HepG2 (cell line): ENCODE measurements at regions not wholly inside any gene's neighbourhood (a gene's known extent, or its start where the extent isn't known, plus 50 kb on each side); places are given as distances from the start of the nearest gene placed in this dataset.

Source experiments
- ATAC-seq: fragments of 200-7000 bp; cut with Tn5 transposase; 3 replicates; pipeline ENCODE4 v1.9.1; 2020; ENCODE audit warnings: mild to moderate bottlenecking, moderate library complexity
- BruUV-seq: library from RNA; stranded (reverse); fragments of 400-500 nt; replicated peaks from 2 replicates; lab custom pipeline; 2021; lab: Mats Ljungman, UMichigan
- CTCF ChIA-PET: fragments of 300-600 bp; formaldehyde crosslinking; extraction: SDS; loops from one replicate; lab custom pipeline; 2021; ENCODE audit warnings: low total read pairs, inconsistent platforms, low intra/inter-chr PET ratio; lab: Yijun Ruan, JAX
- POLR2A ChIA-PET: fragments of 350-600 bp; sonication (Branson Sonifier 250); formaldehyde crosslinking; loops from one replicate; lab custom pipeline; 2020; ENCODE audit warnings: antibody characterized with exemption, inconsistent platforms; lab: Yijun Ruan, JAX
- DNase-seq: peaks from one replicate; pipeline ENCODE4 v3.0.0-alpha.2; 2015; ENCODE audit warnings: low spot score
- FAIRE-seq: peaks from 3 replicates; lab custom pipeline; 2011; peaks lifted over from hg19 to GRCh38; lab: Jason Lieb, UNC
- H2AFZ ChIP-seq: one replicate; pipeline ENCODE4 v1.6.1; 2011; ENCODE audit warnings: low read length, inconsistent platforms
- H3K27ac ChIP-seq: fragments of 300-600 bp; 3 replicates; pipeline ENCODE4 v1.8.0; 2011; ENCODE audit warnings: mixed run types, mild to moderate bottlenecking, mixed read lengths, low read length, inconsistent platforms; ENCODE audit not compliant: insufficient read depth; ENCODE audit errors: extremely low read length
- H3K27me3 ChIP-seq, 2 experiments: fragments of 200-600 bp in 1 of 2; 2 replicates in 1 of 2; 3 replicates in 1 of 2; pipeline versions ENCODE4 v1.6.0 to v1.8.0; 2011; ENCODE audit warnings: low read length in 2 of 2, mild to moderate bottlenecking in 2 of 2, moderate library complexity in 2 of 2, inconsistent platforms in 1 of 2; ENCODE audit not compliant: insufficient read depth in 2 of 2, control insufficient read depth in 1 of 2
- H3K36me3 ChIP-seq, 2 experiments: fragments of 200-600 bp in 1 of 2; replicated peaks in 1 of 2; 2 replicates in 1 of 2; 3 replicates in 1 of 2; pipeline versions ENCODE4 v1.5.1 to v1.8.0; 2011; ENCODE audit warnings: low read length in 2 of 2, inconsistent platforms in 1 of 2; ENCODE audit not compliant: insufficient read depth in 2 of 2, control insufficient read depth in 1 of 2
- H3K4me1 ChIP-seq: 2 replicates; pipeline ENCODE4 v1.5.1; 2012; ENCODE audit warnings: low read length, inconsistent platforms; ENCODE audit not compliant: insufficient read depth
- H3K4me2 ChIP-seq: 2 replicates; pipeline ENCODE4 v1.6.0; 2011; ENCODE audit warnings: low read depth, low read length, inconsistent platforms
- H3K4me3 ChIP-seq, 3 experiments: fragments of 200-600 bp in 1 of 3; sonication (generic), shearing (Covaris generic) in 1 of 3; replicated peaks in 1 of 3; 2 replicates each; pipeline ENCODE4 v1.5.1; 2011 to 2016; ENCODE audit warnings: low read length in 3 of 3, inconsistent platforms in 2 of 3, low read depth in 2 of 3, mild to moderate bottlenecking in 2 of 3, control low read depth in 1 of 3, mixed read lengths in 1 of 3; ENCODE audit not compliant: insufficient read depth in 1 of 3
- H3K79me2 ChIP-seq: one replicate; pipeline ENCODE4 v1.6.1; 2011; ENCODE audit warnings: low read length, inconsistent platforms; ENCODE audit not compliant: insufficient read depth
- H3K9ac ChIP-seq: 2 replicates; pipeline ENCODE4 v1.6.0; 2011; ENCODE audit warnings: mild to moderate bottlenecking, low read depth, low read length, inconsistent platforms; ENCODE audit not compliant: insufficient read depth
- H3K9me3 ChIP-seq: 2 replicates; pipeline ENCODE4 v1.5.1; 2012; ENCODE audit warnings: mild to moderate bottlenecking, low read length
- H4K20me1 ChIP-seq: 2 replicates; pipeline ENCODE4 v1.6.0; 2011; ENCODE audit warnings: inconsistent platforms, mild to moderate bottlenecking, low read length, moderate library complexity; ENCODE audit not compliant: insufficient read depth
- DZIP1 ChIP-seq: sonication (generic); formaldehyde crosslinking; IDR thresholded peaks from 2 replicates; pipeline ENCODE4 v1.5.0; 2020; ENCODE audit warnings: mild to moderate bottlenecking, missing genetic modification reagents
- ETV5 ChIP-seq: IDR thresholded peaks from 2 replicates; pipeline ENCODE4 v1.6.1; 2018; ENCODE audit warnings: missing biosample characterization, missing genetic modification reagents, inconsistent platforms, borderline replicate concordance
- GLI4 ChIP-seq: sonication (generic); formaldehyde crosslinking; IDR thresholded peaks from 2 replicates; pipeline ENCODE4 v1.5.1; 2020; ENCODE audit warnings: missing genetic modification reagents, mild to moderate bottlenecking, moderate library complexity, borderline replicate concordance
- HMG20A ChIP-seq: IDR thresholded peaks from 2 replicates; pipeline ENCODE4 v1.6.1; 2016; ENCODE audit warnings: borderline replicate concordance
- KLF12 ChIP-seq: sonication (generic); formaldehyde crosslinking; IDR thresholded peaks from 2 replicates; pipeline ENCODE4 v1.4.0; 2020; ENCODE audit warnings: missing genetic modification reagents, borderline replicate concordance
- NFE2L1 ChIP-seq: sonication (generic); formaldehyde crosslinking; IDR thresholded peaks from 2 replicates; pipeline ENCODE4 v1.4.0; 2020; ENCODE audit warnings: missing genetic modification reagents, mild to moderate bottlenecking, borderline replicate concordance
- NKX3-1 ChIP-seq: sonication (generic); formaldehyde crosslinking; IDR thresholded peaks from 2 replicates; pipeline ENCODE4 v1.5.0; 2020; ENCODE audit warnings: missing genetic modification reagents
- ONECUT2 ChIP-seq: sonication (generic); formaldehyde crosslinking; IDR thresholded peaks from 2 replicates; pipeline ENCODE4 v1.4.0; 2020; ENCODE audit warnings: missing genetic modification reagents
- SIN3B ChIP-seq: fragments of 150-350 bp; IDR thresholded peaks from 2 replicates; pipeline ENCODE4 v1.6.1; 2014; ENCODE audit warnings: low read length
- SRSF9 ChIP-seq: fragments of 200-400 bp; formaldehyde crosslinking; IDR thresholded peaks from 2 replicates; pipeline ENCODE4 v1.6.1; 2018; ENCODE audit warnings: borderline replicate concordance, mild to moderate bottlenecking, low read depth, low read length; ENCODE audit not compliant: insufficient read depth, poor library complexity, severe bottlenecking
- SRY ChIP-seq: sonication (generic); formaldehyde crosslinking; IDR thresholded peaks from 2 replicates; pipeline ENCODE4 v1.8.0; 2022; ENCODE audit warnings: mild to moderate bottlenecking, missing genetic modification reagents
- ZMYM4 ChIP-seq: sonication (generic); formaldehyde crosslinking; IDR thresholded peaks from 2 replicates; pipeline ENCODE4 v1.8.1; 2023; ENCODE audit warnings: mild to moderate bottlenecking, missing genetic modification reagents
- ZNF205 ChIP-seq: IDR thresholded peaks from 2 replicates; pipeline ENCODE4 v1.6.1; 2018; ENCODE audit warnings: missing biosample characterization, missing genetic modification reagents
- ZNF333 ChIP-seq: sonication (generic); formaldehyde crosslinking; IDR thresholded peaks from 2 replicates; pipeline ENCODE4 v1.4.0; 2020; ENCODE audit warnings: mild to moderate bottlenecking, missing genetic modification reagents, borderline replicate concordance
- ZNF430 ChIP-seq: sonication (generic); formaldehyde crosslinking; IDR thresholded peaks from 2 replicates; pipeline ENCODE4 v1.9.0; 2021; ENCODE audit warnings: mild to moderate bottlenecking, missing genetic modification reagents
- ZNF513 ChIP-seq: sonication (generic); formaldehyde crosslinking; conservative IDR thresholded peaks from 2 replicates; pipeline ENCODE4 v1.5.0; 2020; ENCODE audit warnings: missing genetic modification reagents
- WGBS: methylation state at CpG from one replicate; pipeline ENCODE4 v1.1.6; 2017; ENCODE audit warnings: low lambda C conversion rate; 5-methylcytosine and 5-hydroxymethylcytosine counted together
- in situ Hi-C: cut with HindIII; loops from 2 replicates; pipeline ENCODE4 v1.10.0; 2017; ENCODE audit warnings: low pct_unique_long_range_greater_than_20kb; ENCODE audit not compliant: extremely low pct_ligation_motif_present
- intact Hi-C: fragments of 100-400 bp; cut with micrococcal nuclease; formaldehyde crosslinking; loops from one replicate; pipeline ENCODE4 v1.10.0; 2022; ENCODE audit not compliant: unreplicated experiment
- TF ChIP-seq, protein P1 (sequence below): sonication (generic); formaldehyde crosslinking; IDR thresholded peaks from 2 replicates; pipeline ENCODE4 v1.4.0; 2020; ENCODE audit warnings: missing genetic modification reagents

- CTCF ChIA-PET = no interaction called here
- in situ Hi-C loops (no loop called here), intact Hi-C loops (no loop called here)
- ATAC-seq = no peak
- H3K4me3 ChIP-seq = no peak overlapping the region
- no peak overlapping the region for H2AFZ ChIP-seq
- POLR2A ChIA-PET = no interaction called here
- WGBS = 37% methylated on average over 3 of the region's 3 CpGs
- H3K36me3 ChIP-seq = no peaks in the 10 kb centered on the region
- H3K9ac ChIP-seq = no peak overlapping the region
- TF ChIP-seq SIN3B = no peak
- TF ChIP-seq SRY (CRISPR knock-in tag) = no peak
- TF ChIP-seq ZMYM4 = no peak
- no peak for TF ChIP-seq NFE2L1
- TF ChIP-seq ZNF333 (CRISPR knock-in tag) = no peak
- TF ChIP-seq ETV5 (CRISPR knock-in tag) = no peak
- no peak for TF ChIP-seq SRSF9
- TF ChIP-seq NKX3-1 (CRISPR knock-in tag) = no peak
- TF ChIP-seq, protein P1, sequence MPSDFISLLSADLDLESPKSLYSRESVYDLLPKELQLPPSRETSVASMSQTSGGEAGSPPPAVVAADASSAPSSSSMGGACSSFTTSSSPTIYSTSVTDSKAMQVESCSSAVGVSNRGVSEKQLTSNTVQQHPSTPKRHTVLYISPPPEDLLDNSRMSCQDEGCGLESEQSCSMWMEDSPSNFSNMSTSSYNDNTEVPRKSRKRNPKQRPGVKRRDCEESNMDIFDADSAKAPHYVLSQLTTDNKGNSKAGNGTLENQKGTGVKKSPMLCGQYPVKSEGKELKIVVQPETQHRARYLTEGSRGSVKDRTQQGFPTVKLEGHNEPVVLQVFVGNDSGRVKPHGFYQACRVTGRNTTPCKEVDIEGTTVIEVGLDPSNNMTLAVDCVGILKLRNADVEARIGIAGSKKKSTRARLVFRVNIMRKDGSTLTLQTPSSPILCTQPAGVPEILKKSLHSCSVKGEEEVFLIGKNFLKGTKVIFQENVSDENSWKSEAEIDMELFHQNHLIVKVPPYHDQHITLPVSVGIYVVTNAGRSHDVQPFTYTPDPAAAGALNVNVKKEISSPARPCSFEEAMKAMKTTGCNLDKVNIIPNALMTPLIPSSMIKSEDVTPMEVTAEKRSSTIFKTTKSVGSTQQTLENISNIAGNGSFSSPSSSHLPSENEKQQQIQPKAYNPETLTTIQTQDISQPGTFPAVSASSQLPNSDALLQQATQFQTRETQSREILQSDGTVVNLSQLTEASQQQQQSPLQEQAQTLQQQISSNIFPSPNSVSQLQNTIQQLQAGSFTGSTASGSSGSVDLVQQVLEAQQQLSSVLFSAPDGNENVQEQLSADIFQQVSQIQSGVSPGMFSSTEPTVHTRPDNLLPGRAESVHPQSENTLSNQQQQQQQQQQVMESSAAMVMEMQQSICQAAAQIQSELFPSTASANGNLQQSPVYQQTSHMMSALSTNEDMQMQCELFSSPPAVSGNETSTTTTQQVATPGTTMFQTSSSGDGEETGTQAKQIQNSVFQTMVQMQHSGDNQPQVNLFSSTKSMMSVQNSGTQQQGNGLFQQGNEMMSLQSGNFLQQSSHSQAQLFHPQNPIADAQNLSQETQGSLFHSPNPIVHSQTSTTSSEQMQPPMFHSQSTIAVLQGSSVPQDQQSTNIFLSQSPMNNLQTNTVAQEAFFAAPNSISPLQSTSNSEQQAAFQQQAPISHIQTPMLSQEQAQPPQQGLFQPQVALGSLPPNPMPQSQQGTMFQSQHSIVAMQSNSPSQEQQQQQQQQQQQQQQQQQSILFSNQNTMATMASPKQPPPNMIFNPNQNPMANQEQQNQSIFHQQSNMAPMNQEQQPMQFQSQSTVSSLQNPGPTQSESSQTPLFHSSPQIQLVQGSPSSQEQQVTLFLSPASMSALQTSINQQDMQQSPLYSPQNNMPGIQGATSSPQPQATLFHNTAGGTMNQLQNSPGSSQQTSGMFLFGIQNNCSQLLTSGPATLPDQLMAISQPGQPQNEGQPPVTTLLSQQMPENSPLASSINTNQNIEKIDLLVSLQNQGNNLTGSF = no peak
- no peak for TF ChIP-seq ZNF513 (CRISPR knock-in tag)
- no peak for TF ChIP-seq ZNF205
- no peak for TF ChIP-seq KLF12
- no peak for TF ChIP-seq DZIP1 (CRISPR knock-in tag)
- TF ChIP-seq GLI4 (CRISPR knock-in tag) = no peak
- no peak for TF ChIP-seq ZNF430 (CRISPR knock-in tag)
- no peak for TF ChIP-seq ONECUT2
- no peak for TF ChIP-seq HMG20A (CRISPR knock-in tag)
- TF ChIP-seq, all 625 proteins: peak for 0
- Histone ChIP-seq H3K9me3 (no peaks in the 10 kb centered on the region), H3K79me2 (no peaks in the 10 kb centered on the region), H3K4me1 (no peaks in the 10 kb centered on the region), H3K27ac (no peak overlapping the region), H4K20me1 (no peaks in the 10 kb centered on the region), H3K27me3 (no peaks in the 10 kb centered on the region), H3K4me2 (no peak overlapping the region)
- no peak for DNase-seq
- FAIRE-seq = no peak
- no TSS peak for BruUV-seq
Measured at GRCh38 chr10:36375107-36375506, 733.0 kb upstream of the FZD8 start.
